ENCODE measurements at regions not wholly inside any gene's neighbourhood (a gene's known extent, or its start where the extent isn't known, plus 50 kb on each side); places are given as distances from the start of the nearest gene placed in this dataset.

- ChIA-PET POLR2A (no interaction called here), CTCF (no interaction called here)
- Histone ChIP-seq H3K4me3 (ENCODE audit: low read depth, low read length) (no peak overlapping the region), H3K27me3 (ENCODE audit: control insufficient read depth, insufficient read depth, low read length) (no peaks in the 10 kb centered on the region), H3K36me3 (ENCODE audit: control insufficient read depth, insufficient read depth, low read length) (no peaks in the 10 kb centered on the region)
- DNase-seq (ENCODE audit: low read depth), result no peak
- TF ChIP-seq CTCF (IDR thresholded peaks at IDR 0.05; ENCODE audit: insufficient read depth, low read depth, low read length), result no peak
Observed at GRCh38 chr11:23370580-23371275, 510.5 kb upstream of the CCDC179 start.

GRCh38 chr11:23377909-23378308, 517.6 kb upstream of the CCDC179 start:
- TF ChIP-seq CTCF (IDR thresholded peaks at IDR 0.05; ENCODE audit: insufficient read depth, low read depth, low read length), result no peak

GRCh38 chr11:23391031-23391430, 530.8 kb upstream of the CCDC179 start:
- ChIA-PET CTCF (no interaction called here), POLR2A (no interaction called here)

More at GRCh38 chr11:23377909-23378308, 517.6 kb upstream of the CCDC179 start:
- CTCF ChIA-PET, result no interaction called here
- POLR2A ChIA-PET, result no interaction called here
- no peaks in the 10 kb centered on the region for H3K27me3 ChIP-seq (ENCODE audit: control insufficient read depth, insufficient read depth, low read length)
- H3K4me3 ChIP-seq (ENCODE audit: low read depth, low read length), result no peak overlapping the region
- no peak for DNase-seq (ENCODE audit: low read depth)
- H3K36me3 ChIP-seq (ENCODE audit: control insufficient read depth, insufficient read depth, low read length), result no peaks in the 10 kb centered on the region

GRCh38 chr11:23398052-23398451, 537.8 kb upstream of the CCDC179 start:
- H3K27me3 ChIP-seq (ENCODE audit: control insufficient read depth, insufficient read depth, low read length), result no peaks in the 10 kb centered on the region
- ChIA-PET POLR2A (no interaction called here), CTCF (no interaction called here)
- DNase-seq (ENCODE audit: low read depth), result no peak
- H3K4me3 ChIP-seq (ENCODE audit: low read depth, low read length), result no peak overlapping the region
- no peaks in the 10 kb centered on the region for H3K36me3 ChIP-seq (ENCODE audit: control insufficient read depth, insufficient read depth, low read length)
- TF ChIP-seq CTCF (IDR thresholded peaks at IDR 0.05; ENCODE audit: insufficient read depth, low read depth, low read length), result no peak

More at GRCh38 chr11:23391031-23391430, 530.8 kb upstream of the CCDC179 start:
- DNase-seq (ENCODE audit: low read depth), result no peak
- no peak overlapping the region for H3K4me3 ChIP-seq (ENCODE audit: low read depth, low read length)
- no peak for TF ChIP-seq CTCF (IDR thresholded peaks at IDR 0.05; ENCODE audit: insufficient read depth, low read depth, low read length)
- no peaks in the 10 kb centered on the region for H3K36me3 ChIP-seq (ENCODE audit: control insufficient read depth, insufficient read depth, low read length)
- no peaks in the 10 kb centered on the region for H3K27me3 ChIP-seq (ENCODE audit: control insufficient read depth, insufficient read depth, low read length)

GRCh38 chr11:23399995-23400394, 539.7 kb upstream of the CCDC179 start:
- Histone ChIP-seq H3K27me3 (ENCODE audit: control insufficient read depth, insufficient read depth, low read length) (no peaks in the 10 kb centered on the region), H3K4me3 (ENCODE audit: low read depth, low read length) (no peak overlapping the region), H3K36me3 (ENCODE audit: control insufficient read depth, insufficient read depth, low read length) (no peaks in the 10 kb centered on the region)
- DNase-seq (ENCODE audit: low read depth), result no peak
- no peak for TF ChIP-seq CTCF (IDR thresholded peaks at IDR 0.05; ENCODE audit: insufficient read depth, low read depth, low read length)
- CTCF ChIA-PET, result interaction anchor here (0.9 kb wide), 1 partner anchor 287 kb away, joined by 3 read pairs; no protein-coding TSS in a partner anchor
- POLR2A ChIA-PET, result no interaction called here
